ENCODE measurements at regions not wholly inside any gene's neighbourhood (a gene's known extent, or its start where the extent isn't known, plus 50 kb on each side); places are given as distances from the start of the nearest gene placed in this dataset.

DNA sequence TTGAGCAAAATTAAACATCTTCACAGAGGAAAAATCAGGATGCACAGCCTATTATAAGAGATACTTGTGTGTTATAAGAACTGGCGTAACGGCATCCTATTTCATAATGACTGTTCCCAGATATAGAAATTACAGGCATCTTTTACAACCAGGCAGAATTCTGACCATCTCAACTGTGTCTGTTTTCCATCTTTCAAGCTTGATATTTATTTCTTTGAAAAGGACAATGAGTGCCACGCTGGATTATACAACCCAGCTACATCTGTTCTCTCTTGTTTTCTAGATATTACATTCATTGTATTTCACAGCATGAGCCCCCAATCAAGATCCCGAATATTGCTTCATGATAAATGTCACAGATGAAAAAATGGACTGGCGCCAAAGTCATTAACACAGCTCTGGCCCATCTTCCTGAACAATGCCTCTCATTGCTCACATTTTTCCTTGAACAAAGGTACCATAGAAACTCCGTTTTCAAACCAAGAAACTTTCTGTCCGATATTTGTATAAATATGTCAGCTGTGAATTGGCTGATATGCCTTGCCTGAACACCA, 420.6 kb downstream of the TBL1XR1 start:
- H3K4me3 ChIP-seq (ENCODE audit: low read length): no peak overlapping the region
- no peaks in the 10 kb centered on the region for H3K27me3 ChIP-seq (ENCODE audit: control insufficient read depth, insufficient read depth, low read length)
- H3K4me1 ChIP-seq (ENCODE audit: control insufficient read depth, insufficient read depth, low read length): no peaks in the 10 kb centered on the region
- peaks cover 9% of the 10 kb centered on the region for H3K9me3 ChIP-seq (replicated peaks; ENCODE audit: control insufficient read depth, low read depth, low read length)
- no peak overlapping the region for H3K27ac ChIP-seq (ENCODE audit: low read length)
- H3K36me3 ChIP-seq (ENCODE audit: control insufficient read depth, insufficient read depth, low read length): no peaks in the 10 kb centered on the region
- WGBS (ENCODE audit: insufficient coverage): 52% methylated on average over 3 of the region's 7 CpGs
- DNase-seq: no peak

DNA sequence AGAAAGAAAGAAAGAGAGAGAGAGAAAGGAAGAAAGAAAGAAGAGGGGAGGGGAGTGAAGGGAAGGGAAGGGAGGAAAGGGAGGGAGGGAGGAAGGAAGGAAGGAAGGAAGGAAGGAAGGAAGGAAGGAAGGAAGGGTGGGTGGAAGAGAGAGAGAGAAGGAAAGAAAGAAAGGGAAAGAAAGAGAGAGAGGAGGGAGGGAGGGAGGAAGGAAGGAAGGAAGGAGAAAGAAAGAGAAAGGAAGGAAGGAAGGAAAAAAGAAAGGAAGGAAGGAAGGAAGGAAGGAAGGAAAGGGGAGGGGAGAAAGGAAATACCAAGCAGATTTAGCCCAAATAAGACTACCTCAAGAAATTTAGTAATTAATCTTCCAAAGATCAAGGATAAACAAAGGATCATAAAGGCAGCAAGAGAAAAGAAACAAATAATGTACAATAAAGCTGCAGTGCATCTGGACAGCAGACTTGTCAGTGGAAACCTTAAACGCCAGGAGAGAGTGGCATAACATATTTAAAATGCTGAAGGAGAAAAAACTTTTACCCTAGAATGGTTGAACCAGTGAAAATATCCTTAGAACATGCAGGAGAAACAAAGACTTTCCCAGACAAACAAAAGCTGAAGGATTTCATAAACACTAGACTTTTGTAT, 427.6 kb downstream of the TBL1XR1 start:
- DNase-seq: no peak
- H3K27ac ChIP-seq (ENCODE audit: low read length): no peak overlapping the region
- H3K9me3 ChIP-seq (replicated peaks; ENCODE audit: control insufficient read depth, low read depth, low read length): peaks cover 6% of the 10 kb centered on the region
- H3K4me1 ChIP-seq (ENCODE audit: control insufficient read depth, insufficient read depth, low read length): no peaks in the 10 kb centered on the region
- H3K4me3 ChIP-seq (ENCODE audit: low read length): no peak overlapping the region
- WGBS (ENCODE audit: insufficient coverage): no CpG with 5 or more reads among the region's 1 CpG
- H3K36me3 ChIP-seq (ENCODE audit: control insufficient read depth, insufficient read depth, low read length): no peaks in the 10 kb centered on the region
- H3K27me3 ChIP-seq (ENCODE audit: control insufficient read depth, insufficient read depth, low read length): no peaks in the 10 kb centered on the region

DNA sequence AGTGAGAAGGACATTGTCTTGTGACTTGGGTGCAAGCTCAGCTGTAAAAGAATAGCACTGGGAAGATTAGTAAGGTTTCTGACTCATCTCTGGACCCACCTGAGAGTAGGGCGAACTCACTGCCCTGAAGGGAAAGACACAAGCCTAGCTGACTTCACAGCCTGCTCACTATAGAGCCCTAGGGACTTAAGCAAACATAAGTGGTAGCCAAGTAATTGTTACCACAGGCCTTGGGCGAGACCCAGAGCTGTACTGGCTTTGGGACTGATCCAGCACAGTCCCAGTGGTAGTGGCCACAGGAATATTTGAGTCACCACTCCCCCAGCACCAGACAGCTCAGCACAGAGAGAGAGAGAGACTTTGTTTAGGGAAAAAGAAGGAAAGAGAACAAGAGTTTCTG, 429.9 kb downstream of the TBL1XR1 start:
- peaks cover 2% of the 10 kb centered on the region for H3K9me3 ChIP-seq (replicated peaks; ENCODE audit: control insufficient read depth, low read depth, low read length)
- H3K4me1 ChIP-seq (ENCODE audit: control insufficient read depth, insufficient read depth, low read length): no peaks in the 10 kb centered on the region
- H3K4me3 ChIP-seq (ENCODE audit: low read length): no peak overlapping the region
- no peak overlapping the region for H3K27ac ChIP-seq (ENCODE audit: low read length)
- no peaks in the 10 kb centered on the region for H3K27me3 ChIP-seq (ENCODE audit: control insufficient read depth, insufficient read depth, low read length)
- DNase-seq: no peak
- no peaks in the 10 kb centered on the region for H3K36me3 ChIP-seq (ENCODE audit: control insufficient read depth, insufficient read depth, low read length)
- 100% methylated on average over 1 of the region's 2 CpGs for WGBS (ENCODE audit: insufficient coverage)

DNA sequence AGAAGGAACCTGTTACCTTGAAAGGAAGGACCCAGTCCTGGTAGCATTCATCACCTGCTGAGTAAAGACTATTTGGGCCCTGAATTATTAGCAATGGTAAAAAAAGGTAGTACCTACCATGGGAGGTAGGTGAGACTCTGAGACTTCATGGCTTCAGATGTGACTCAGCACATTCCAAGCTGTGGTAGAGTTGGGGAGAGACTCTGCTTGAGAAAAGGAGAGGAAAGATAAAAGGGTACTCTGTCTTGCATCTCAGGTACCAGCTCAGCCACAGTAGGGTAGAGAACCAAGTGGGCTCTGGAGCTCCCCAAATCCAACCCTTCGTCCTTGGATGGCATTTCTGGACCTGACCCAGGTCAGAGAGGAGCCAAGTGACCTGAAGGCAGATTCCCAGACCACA, 430.4 kb downstream of the TBL1XR1 start:
- no peak overlapping the region for H3K4me3 ChIP-seq (ENCODE audit: low read length)
- no peak overlapping the region for H3K27ac ChIP-seq (ENCODE audit: low read length)
- no peaks in the 10 kb centered on the region for H3K36me3 ChIP-seq (ENCODE audit: control insufficient read depth, insufficient read depth, low read length)
- no peaks in the 10 kb centered on the region for H3K27me3 ChIP-seq (ENCODE audit: control insufficient read depth, insufficient read depth, low read length)
- 100% methylated on average over 1 of the region's 1 CpG for WGBS (ENCODE audit: insufficient coverage)
- H3K9me3 ChIP-seq (replicated peaks; ENCODE audit: control insufficient read depth, low read depth, low read length): peaks cover 2% of the 10 kb centered on the region
- H3K4me1 ChIP-seq (ENCODE audit: control insufficient read depth, insufficient read depth, low read length): no peaks in the 10 kb centered on the region
- DNase-seq: no peak

DNA sequence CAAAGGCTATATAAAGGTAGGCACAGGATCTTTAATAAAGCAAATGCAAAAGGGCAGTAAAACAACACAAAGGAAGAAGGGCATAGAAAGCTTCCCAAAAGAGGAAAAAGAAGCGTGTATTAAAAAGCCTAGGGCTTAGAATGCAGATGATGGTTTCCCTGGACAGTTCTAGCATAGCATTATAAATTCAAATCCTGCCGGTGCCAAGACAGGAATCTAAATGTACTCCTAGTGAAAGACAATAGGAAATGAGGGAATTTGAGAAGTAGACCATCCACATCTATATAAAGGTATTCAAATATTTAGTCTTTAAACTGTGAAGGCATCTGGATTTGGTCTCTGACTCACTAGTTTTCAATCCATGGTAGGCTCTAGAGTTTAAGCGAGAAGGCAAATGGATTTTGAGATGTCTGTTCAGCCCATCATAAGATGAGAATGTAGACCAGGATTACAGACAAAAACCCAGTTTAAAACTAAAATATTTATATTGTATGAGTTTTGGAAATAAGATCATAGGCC, 431.8 kb downstream of the TBL1XR1 start:
- H3K36me3 ChIP-seq (ENCODE audit: control insufficient read depth, insufficient read depth, low read length): no peaks in the 10 kb centered on the region
- H3K4me1 ChIP-seq (ENCODE audit: control insufficient read depth, insufficient read depth, low read length): no peaks in the 10 kb centered on the region
- WGBS (ENCODE audit: insufficient coverage): no CpG with 5 or more reads among the region's 3 CpGs
- no peak for DNase-seq
- H3K27ac ChIP-seq (ENCODE audit: low read length): no peak overlapping the region
- no peaks in the 10 kb centered on the region for H3K27me3 ChIP-seq (ENCODE audit: control insufficient read depth, insufficient read depth, low read length)
- no peak overlapping the region for H3K4me3 ChIP-seq (ENCODE audit: low read length)
- H3K9me3 ChIP-seq (replicated peaks; ENCODE audit: control insufficient read depth, low read depth, low read length): peaks cover 2% of the 10 kb centered on the region

DNA sequence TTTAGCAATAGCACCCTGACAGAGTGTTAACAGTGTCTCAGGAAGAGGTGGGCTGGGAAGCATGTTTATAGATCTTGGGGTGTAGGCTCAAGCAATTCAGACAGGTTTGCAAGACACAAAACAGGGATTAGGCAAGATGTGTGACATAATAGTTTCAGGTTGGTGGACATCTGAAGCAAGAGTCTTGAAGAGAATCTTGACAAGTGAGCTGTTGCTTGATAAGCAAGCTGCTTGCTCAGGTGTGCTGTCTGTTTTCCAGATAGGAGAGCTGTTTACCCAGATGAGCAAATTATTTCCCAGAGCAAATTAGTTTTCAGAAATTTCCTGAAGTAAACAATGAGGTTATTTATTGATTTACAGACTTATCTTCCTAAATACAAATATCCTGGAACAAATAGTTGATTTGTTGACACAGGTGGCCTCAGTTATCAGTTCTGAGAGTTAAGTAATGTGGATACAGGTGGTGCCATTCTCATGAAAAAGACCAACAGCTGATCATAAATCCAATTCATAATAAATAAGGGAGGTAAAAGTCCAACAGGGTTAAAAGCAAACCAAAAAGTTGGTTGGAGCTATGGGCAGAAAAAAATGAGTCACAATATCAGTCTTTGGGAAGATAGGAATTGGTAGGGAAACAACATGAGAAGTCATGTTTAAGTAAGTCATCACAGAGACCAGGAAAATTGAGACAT, 437.3 kb downstream of the TBL1XR1 start:
- H3K27ac ChIP-seq (ENCODE audit: low read length): no peak overlapping the region
- peaks cover 2% of the 10 kb centered on the region for H3K9me3 ChIP-seq (replicated peaks; ENCODE audit: control insufficient read depth, low read depth, low read length)
- H3K4me3 ChIP-seq (ENCODE audit: low read length): no peak overlapping the region
- DNase-seq: no peak
- no peaks in the 10 kb centered on the region for H3K4me1 ChIP-seq (ENCODE audit: control insufficient read depth, insufficient read depth, low read length)
- no peaks in the 10 kb centered on the region for H3K36me3 ChIP-seq (ENCODE audit: control insufficient read depth, insufficient read depth, low read length)
- H3K27me3 ChIP-seq (ENCODE audit: control insufficient read depth, insufficient read depth, low read length): no peaks in the 10 kb centered on the region

DNA sequence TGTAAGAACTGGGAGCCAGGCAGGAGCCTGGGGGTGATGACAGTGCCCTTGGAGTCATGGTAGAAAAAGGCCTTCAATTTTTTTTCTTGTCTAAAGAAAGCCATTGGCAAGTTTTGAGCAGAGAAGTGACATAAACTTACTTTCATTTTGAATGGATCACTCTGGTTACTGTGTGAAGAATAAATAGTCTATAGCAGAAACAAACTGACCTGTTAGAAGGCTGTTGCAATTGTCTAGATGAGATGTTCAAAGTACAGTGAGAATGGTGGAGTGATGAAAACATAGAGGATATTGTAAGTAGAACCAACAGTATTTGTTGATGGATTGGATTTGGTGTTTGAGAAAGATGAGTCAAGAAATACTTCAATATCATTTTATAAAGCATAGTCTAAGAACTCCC, 439.9 kb downstream of the TBL1XR1 start:
- H3K9me3 ChIP-seq (replicated peaks; ENCODE audit: control insufficient read depth, low read depth, low read length): no peaks in the 10 kb centered on the region
- no peaks in the 10 kb centered on the region for H3K27me3 ChIP-seq (ENCODE audit: control insufficient read depth, insufficient read depth, low read length)
- H3K36me3 ChIP-seq (ENCODE audit: control insufficient read depth, insufficient read depth, low read length): no peaks in the 10 kb centered on the region
- no peak for DNase-seq
- H3K4me3 ChIP-seq (ENCODE audit: low read length): no peak overlapping the region
- H3K27ac ChIP-seq (ENCODE audit: low read length): no peak overlapping the region
- H3K4me1 ChIP-seq (ENCODE audit: control insufficient read depth, insufficient read depth, low read length): no peaks in the 10 kb centered on the region

DNA sequence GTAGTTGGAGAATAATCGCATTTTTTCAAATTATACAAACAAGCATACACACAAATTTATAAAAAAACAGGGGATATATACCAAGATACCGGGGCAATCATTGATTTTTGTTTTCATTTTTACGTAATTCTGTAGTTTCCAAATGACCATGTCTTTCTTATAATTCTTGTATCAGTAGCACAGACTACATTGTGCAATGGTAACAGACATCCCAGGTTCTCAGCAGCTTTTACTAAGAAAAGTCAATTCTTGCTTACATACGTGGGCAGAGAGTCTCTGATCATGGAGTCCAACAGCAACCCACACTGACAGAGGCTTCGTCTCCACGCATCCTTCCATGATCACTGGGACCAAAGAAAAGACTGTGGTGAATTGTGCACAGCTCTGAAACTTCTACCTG, 441.3 kb downstream of the TBL1XR1 start:
- WGBS (ENCODE audit: insufficient coverage): 92% methylated on average over 5 of the region's 6 CpGs
- H3K36me3 ChIP-seq (ENCODE audit: control insufficient read depth, insufficient read depth, low read length): no peaks in the 10 kb centered on the region
- no peak for DNase-seq
- H3K9me3 ChIP-seq (replicated peaks; ENCODE audit: control insufficient read depth, low read depth, low read length): no peaks in the 10 kb centered on the region
- H3K4me3 ChIP-seq (ENCODE audit: low read length): no peak overlapping the region
- H3K27ac ChIP-seq (ENCODE audit: low read length): no peak overlapping the region
- no peaks in the 10 kb centered on the region for H3K27me3 ChIP-seq (ENCODE audit: control insufficient read depth, insufficient read depth, low read length)
- no peaks in the 10 kb centered on the region for H3K4me1 ChIP-seq (ENCODE audit: control insufficient read depth, insufficient read depth, low read length)

DNA sequence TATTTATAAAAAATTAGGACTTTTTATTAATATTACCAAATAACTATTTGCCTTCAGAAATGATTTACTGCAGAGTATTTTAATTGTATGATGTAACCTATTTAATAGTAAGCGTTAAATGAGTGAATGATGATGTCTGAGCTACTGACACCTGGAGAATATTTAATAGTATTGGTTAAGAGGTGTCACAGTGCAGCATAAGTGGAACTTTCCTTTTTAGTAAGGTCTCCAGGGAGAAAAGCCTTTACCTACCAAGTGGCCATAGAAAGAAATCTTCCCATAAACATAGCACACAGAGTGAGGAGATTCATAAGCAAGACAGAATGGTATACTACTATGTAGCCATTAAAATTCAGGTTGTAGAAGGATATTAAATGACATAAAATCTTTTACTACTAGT, 441.7 kb downstream of the TBL1XR1 start:
- WGBS (ENCODE audit: insufficient coverage): no CpG with 5 or more reads among the region's 1 CpG
- Histone ChIP-seq H3K9me3 (replicated peaks; ENCODE audit: control insufficient read depth, low read depth, low read length) (no peaks in the 10 kb centered on the region), H3K4me3 (ENCODE audit: low read length) (no peak overlapping the region), H3K27me3 (ENCODE audit: control insufficient read depth, insufficient read depth, low read length) (no peaks in the 10 kb centered on the region), H3K27ac (ENCODE audit: low read length) (no peak overlapping the region), H3K36me3 (ENCODE audit: control insufficient read depth, insufficient read depth, low read length) (no peaks in the 10 kb centered on the region), H3K4me1 (ENCODE audit: control insufficient read depth, insufficient read depth, low read length) (no peaks in the 10 kb centered on the region)
- DNase-seq: no peak

DNA sequence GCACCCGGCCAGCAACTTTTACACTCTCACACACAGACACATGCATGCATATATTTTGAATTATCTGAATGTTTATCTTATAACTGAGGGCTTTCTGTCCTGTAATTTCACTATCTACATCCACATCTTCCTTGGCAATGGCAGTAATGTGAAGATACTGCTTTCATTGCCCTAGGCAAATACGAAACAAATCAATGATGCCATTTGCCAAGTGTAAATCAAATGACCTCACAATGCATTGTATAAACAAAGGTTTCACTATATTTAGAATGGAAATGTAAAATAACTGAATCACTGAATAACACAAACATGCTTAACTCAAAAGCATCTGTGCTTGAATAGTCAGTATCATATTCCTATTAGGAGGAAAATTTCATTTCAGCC, 455.6 kb downstream of the TBL1XR1 start:
- H3K9me3 ChIP-seq (replicated peaks; ENCODE audit: control insufficient read depth, low read depth, low read length): no peaks in the 10 kb centered on the region
- no peak overlapping the region for H3K27ac ChIP-seq (ENCODE audit: low read length)
- DNase-seq: no peak
- H3K4me1 ChIP-seq (ENCODE audit: control insufficient read depth, insufficient read depth, low read length): no peaks in the 10 kb centered on the region
- no peaks in the 10 kb centered on the region for H3K27me3 ChIP-seq (ENCODE audit: control insufficient read depth, insufficient read depth, low read length)
- H3K36me3 ChIP-seq (ENCODE audit: control insufficient read depth, insufficient read depth, low read length): no peaks in the 10 kb centered on the region
- no peak overlapping the region for H3K4me3 ChIP-seq (ENCODE audit: low read length)
- no CpG with 5 or more reads among the region's 2 CpGs for WGBS (ENCODE audit: insufficient coverage)

Data from muscle of leg (tissue), 3 donors.